SU-DHL-6 (cell line): ENCODE measurements at regions not wholly inside any gene's neighbourhood (a gene's known extent, or its start where the extent isn't known, plus 50 kb on each side); places are given as distances from the start of the nearest gene placed in this dataset.

Experiments
- H2AFZ ChIP-seq: fragments of 200-600 bp; sonication (generic); 2 replicates; pipeline ENCODE4 v1.6.1; 2014; ENCODE audit warnings: low read depth, mild to moderate bottlenecking, moderate library complexity, mixed read lengths, antibody characterized with exemption, low read length; ENCODE audit not compliant: severe bottlenecking
- H3F3A ChIP-seq: fragments of 200-600 bp; shearing (Covaris generic); 2 replicates; pipeline ENCODE4 v1.6.0; 2016; ENCODE audit warnings: antibody characterized with exemption, mild to moderate bottlenecking; ENCODE audit not compliant: insufficient read depth
- H3K27ac ChIP-seq: fragments of 200-600 bp; sonication (generic); 2 replicates; pipeline ENCODE4 v1.5.1; 2016; ENCODE audit warnings: low read depth, mild to moderate bottlenecking, low read length, moderate library complexity, mixed read lengths
- H3K27me3 ChIP-seq: fragments of 200-600 bp; sonication (generic), shearing (Covaris generic); 2 replicates; pipeline ENCODE4 v1.6.0; 2014; ENCODE audit warnings: mild to moderate bottlenecking, low read length
- H3K36me3 ChIP-seq: fragments of 200-600 bp; sonication (generic); 2 replicates; pipeline ENCODE4 v1.6.1; 2014; ENCODE audit warnings: mild to moderate bottlenecking, low read length, mixed read lengths
- H3K4me2 ChIP-seq: fragments of 300-600, 200-600 bp; shearing (Covaris generic), sonication (generic); 2 replicates; pipeline ENCODE4 v1.6.0; 2014; ENCODE audit warnings: low read length, low read depth, mild to moderate bottlenecking; ENCODE audit not compliant: poor library complexity, severe bottlenecking
- H3K4me3 ChIP-seq: fragments of 200-600 bp; sonication (generic); 2 replicates; pipeline ENCODE4 v1.5.1; 2014; ENCODE audit warnings: antibody characterized with exemption, low read length, mild to moderate bottlenecking, mixed read lengths; ENCODE audit not compliant: insufficient read depth, poor library complexity, severe bottlenecking
- H3K79me2 ChIP-seq: fragments of 200-600 bp; sonication (generic); 2 replicates; pipeline ENCODE4 v1.6.1; 2014; ENCODE audit warnings: mild to moderate bottlenecking, low read length, moderate library complexity; ENCODE audit not compliant: insufficient read depth
- H3K9ac ChIP-seq: fragments of 200-600 bp; sonication (generic); 2 replicates; pipeline ENCODE4 v1.7.0; 2014; ENCODE audit warnings: mild to moderate bottlenecking, low read length
- H3K9me2 ChIP-seq: fragments of 200-600 bp; sonication (generic); replicated peaks from 2 replicates; pipeline ENCODE4 v1.6.1; 2014; ENCODE audit warnings: low read length; ENCODE audit not compliant: insufficient read depth
- H3K9me3 ChIP-seq: fragments of 200-600 bp; sonication (generic); 2 replicates; pipeline ENCODE4 v1.6.1; 2014; ENCODE audit warnings: low read length, mixed read lengths; ENCODE audit not compliant: insufficient read depth
- H4K20me1 ChIP-seq: fragments of 200-600 bp; sonication (generic); 2 replicates; pipeline ENCODE4 v1.6.1; 2014; ENCODE audit warnings: low read depth, mild to moderate bottlenecking, antibody characterized with exemption, low read length, moderate library complexity, mixed read lengths
- CTCF ChIP-seq: fragments of 200-600 bp; sonication (generic); IDR thresholded peaks from one replicate; pipeline ENCODE4 v1.5.1; 2017; ENCODE audit warnings: antibody characterized with exemption, mild to moderate bottlenecking, low read length, moderate library complexity; ENCODE audit not compliant: insufficient read depth, poor library complexity, severe bottlenecking
- EZH2phosphoT487 ChIP-seq: fragments of 200-600 bp; sonication (generic), shearing (Covaris generic); conservative IDR thresholded peaks from 2 replicates; pipeline ENCODE4 v1.6.1; 2018; ENCODE audit warnings: mild to moderate bottlenecking, antibody characterized with exemption, low read length, moderate library complexity, mixed read lengths

- no peak for TF ChIP-seq EZH2phosphoT487
- no peak for TF ChIP-seq CTCF
- no peak overlapping the region for H2AFZ ChIP-seq
These were observed 380.6 kb upstream of the MAP3K7 start for GRCh38 chr6:90967471-90967870.

GRCh38 chr6:90960324-90960723, 373.5 kb upstream of the MAP3K7 start:
- H3F3A ChIP-seq: no peaks in the 10 kb centered on the region
- no peaks in the 10 kb centered on the region for H3K27me3 ChIP-seq
- H3K9ac ChIP-seq: no peak overlapping the region
- no peak overlapping the region for H3K4me3 ChIP-seq
- no peak overlapping the region for H3K27ac ChIP-seq
- H3K9me2 ChIP-seq: no peaks in the 10 kb centered on the region
- H2AFZ ChIP-seq: no peak overlapping the region
- no peaks in the 10 kb centered on the region for H3K9me3 ChIP-seq
- H3K36me3 ChIP-seq: no peaks in the 10 kb centered on the region
- no peaks in the 10 kb centered on the region for H3K79me2 ChIP-seq
- no peak overlapping the region for H3K4me2 ChIP-seq
- no peaks in the 10 kb centered on the region for H4K20me1 ChIP-seq
- TF ChIP-seq EZH2phosphoT487 (no peak), CTCF (no peak)

More at GRCh38 chr6:90967471-90967870, 380.6 kb upstream of the MAP3K7 start:
- Histone ChIP-seq H3K9me2 (no peaks in the 10 kb centered on the region), H3K4me2 (no peak overlapping the region), H3K9me3 (no peaks in the 10 kb centered on the region), H3K27ac (no peak overlapping the region), H3K4me3 (no peak overlapping the region), H3F3A (no peaks in the 10 kb centered on the region), H3K27me3 (no peaks in the 10 kb centered on the region), H3K36me3 (no peaks in the 10 kb centered on the region), H3K9ac (no peak overlapping the region), H4K20me1 (no peaks in the 10 kb centered on the region), H3K79me2 (no peaks in the 10 kb centered on the region)

- no peaks in the 10 kb centered on the region for H3K27me3 ChIP-seq
- no peaks in the 10 kb centered on the region for H3K9me2 ChIP-seq
- no peak overlapping the region for H3K27ac ChIP-seq
- no peak overlapping the region for H3K9ac ChIP-seq
- H4K20me1 ChIP-seq: no peaks in the 10 kb centered on the region; the same call in 1 of the 2 replicates
- H3K4me2 ChIP-seq: no peak overlapping the region
- no peaks in the 10 kb centered on the region for H3K36me3 ChIP-seq
- H3K9me3 ChIP-seq: no peaks in the 10 kb centered on the region
- H2AFZ ChIP-seq: no peak overlapping the region
- H3F3A ChIP-seq: no peaks in the 10 kb centered on the region
- H3K4me3 ChIP-seq: no peak overlapping the region
- TF ChIP-seq EZH2phosphoT487: no peak
- no peak for TF ChIP-seq CTCF
- no peaks in the 10 kb centered on the region for H3K79me2 ChIP-seq
These were observed 368.4 kb upstream of the MAP3K7 start for GRCh38 chr6:90955246-90955645.
